ENCODE measurements at regions not wholly inside any gene's neighbourhood (a gene's known extent, or its start where the extent isn't known, plus 50 kb on each side); places are given as distances from the start of the nearest gene placed in this dataset.

DNA sequence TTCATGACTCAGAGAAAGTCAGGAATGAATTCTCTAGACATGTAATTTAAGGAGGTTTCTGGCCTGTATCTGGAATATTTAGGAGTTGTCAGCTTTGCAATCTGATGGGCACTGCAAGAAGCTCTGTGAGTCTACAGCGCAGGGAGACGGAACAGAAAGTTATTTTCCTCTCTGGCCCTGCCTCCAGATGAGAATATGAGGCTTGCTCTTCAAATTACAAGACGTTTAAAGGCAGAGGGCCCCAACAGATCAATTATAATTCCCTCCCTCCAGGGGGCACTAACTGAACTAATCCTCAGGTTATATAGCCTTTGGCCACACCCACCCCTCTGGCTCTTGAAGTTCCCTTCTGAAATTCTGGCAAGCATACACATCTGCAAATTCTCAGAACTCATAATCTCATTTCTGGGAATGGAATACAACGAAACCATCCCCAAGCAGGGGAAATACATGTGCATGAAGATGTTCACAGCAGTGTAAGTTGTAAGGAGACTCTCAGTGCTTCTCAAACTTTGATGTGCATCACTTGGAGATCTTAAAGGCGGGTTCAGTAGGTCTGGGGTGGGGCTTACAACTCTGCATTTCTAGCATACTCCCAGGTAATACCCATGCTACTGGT is 307.6 kb downstream of the CWC27 start:
- Histone ChIP-seq H3K36me3 (replicated peaks in 1 of 2) (no peaks in the 10 kb centered on the region), H3K9me3 (replicated peaks in 1 of 3) (no peaks in the 10 kb centered on the region), H3K27me3 (no peaks in the 10 kb centered on the region), H3K4me3 (no peak overlapping the region), H3K27ac (no peak overlapping the region), H3K4me1 (replicated peaks in 1 of 2) (no peaks in the 10 kb centered on the region)
- WGBS, 4 donors = 65 to 77% (median 73%) methylated on average over 5 of the region's 5 CpGs
- TF ChIP-seq POLR2A (IDR thresholded peaks at IDR 0.05) = no peak
- TF ChIP-seq, protein P1, sequence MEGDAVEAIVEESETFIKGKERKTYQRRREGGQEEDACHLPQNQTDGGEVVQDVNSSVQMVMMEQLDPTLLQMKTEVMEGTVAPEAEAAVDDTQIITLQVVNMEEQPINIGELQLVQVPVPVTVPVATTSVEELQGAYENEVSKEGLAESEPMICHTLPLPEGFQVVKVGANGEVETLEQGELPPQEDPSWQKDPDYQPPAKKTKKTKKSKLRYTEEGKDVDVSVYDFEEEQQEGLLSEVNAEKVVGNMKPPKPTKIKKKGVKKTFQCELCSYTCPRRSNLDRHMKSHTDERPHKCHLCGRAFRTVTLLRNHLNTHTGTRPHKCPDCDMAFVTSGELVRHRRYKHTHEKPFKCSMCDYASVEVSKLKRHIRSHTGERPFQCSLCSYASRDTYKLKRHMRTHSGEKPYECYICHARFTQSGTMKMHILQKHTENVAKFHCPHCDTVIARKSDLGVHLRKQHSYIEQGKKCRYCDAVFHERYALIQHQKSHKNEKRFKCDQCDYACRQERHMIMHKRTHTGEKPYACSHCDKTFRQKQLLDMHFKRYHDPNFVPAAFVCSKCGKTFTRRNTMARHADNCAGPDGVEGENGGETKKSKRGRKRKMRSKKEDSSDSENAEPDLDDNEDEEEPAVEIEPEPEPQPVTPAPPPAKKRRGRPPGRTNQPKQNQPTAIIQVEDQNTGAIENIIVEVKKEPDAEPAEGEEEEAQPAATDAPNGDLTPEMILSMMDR (IDR thresholded peaks at IDR 0.05) = peak in 1 of 6 experiments; percentile 20
- DNase-seq = peak in 5 of 7 donors; percentile 17 to 39 (median 24)
- intact Hi-C loops (cut with DNase I) = no loop called here

GRCh38 chr5:65077653-65078052 is 308.9 kb downstream of the CWC27 start:
- Histone ChIP-seq H3K36me3 (replicated peaks in 1 of 2) (no peaks in the 10 kb centered on the region), H3K27ac (no peak overlapping the region), H3K4me1 (replicated peaks in 1 of 2) (no peaks in the 10 kb centered on the region), H3K4me3 (no peak overlapping the region), H3K27me3 (no peaks in the 10 kb centered on the region), H3K9me3 (replicated peaks in 1 of 3) (no peaks in the 10 kb centered on the region)
- intact Hi-C loops (cut with DNase I) = no loop called here
- WGBS, 4 donors = 58 to 81% (median 77%) methylated on average over 4 of the region's 4 CpGs
- no peak for TF ChIP-seq POLR2A (IDR thresholded peaks at IDR 0.05)
- TF ChIP-seq, protein P1 (IDR thresholded peaks at IDR 0.05) = no peak
- DNase-seq = no peak

- no peaks in the 10 kb centered on the region for H3K36me3 ChIP-seq (replicated peaks in 1 of 2)
- H3K4me1 ChIP-seq (replicated peaks in 1 of 2) = no peaks in the 10 kb centered on the region
- no peaks in the 10 kb centered on the region for H3K27me3 ChIP-seq
- H3K4me3 ChIP-seq = no peak overlapping the region
- TF ChIP-seq, protein P1 (IDR thresholded peaks at IDR 0.05) = no peak
- TF ChIP-seq POLR2A (IDR thresholded peaks at IDR 0.05) = no peak
- 76 to 85% (median 78%) methylated on average over 4 of the region's 4 CpGs for WGBS, 4 donors
- intact Hi-C loops (cut with DNase I) = no loop called here
- no peak for DNase-seq
- H3K9me3 ChIP-seq (replicated peaks in 1 of 3) = no peaks in the 10 kb centered on the region
- H3K27ac ChIP-seq = no peak overlapping the region
These were observed 309.6 kb downstream of the CWC27 start for GRCh38 chr5:65078331-65078730.

DNA sequence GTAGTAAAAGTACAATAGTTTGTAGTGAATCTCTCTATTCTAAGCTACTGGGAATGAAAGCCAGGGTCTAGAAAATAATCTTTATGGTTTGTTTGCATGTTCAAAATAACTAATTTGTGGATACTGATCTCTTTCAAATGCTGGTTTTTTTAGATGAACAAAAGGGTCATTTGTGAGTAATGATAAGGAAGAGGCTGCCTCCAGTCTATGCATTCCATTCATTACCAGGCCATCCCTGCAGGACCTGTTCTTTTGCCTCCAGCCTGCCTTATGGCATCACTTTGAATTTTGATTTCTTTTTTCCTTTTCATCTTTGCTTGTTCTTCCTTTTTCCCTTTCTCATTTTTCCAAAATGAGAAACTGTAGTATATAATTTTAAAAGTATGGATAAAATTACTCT is 312.3 kb downstream of the CWC27 start:
- DNase-seq = no peak
- no peaks in the 10 kb centered on the region for H3K9me3 ChIP-seq (replicated peaks in 1 of 3)
- no peak for TF ChIP-seq POLR2A (IDR thresholded peaks at IDR 0.05)
- TF ChIP-seq, protein P1 (IDR thresholded peaks at IDR 0.05) = no peak
- no peak overlapping the region for H3K4me3 ChIP-seq
- H3K27me3 ChIP-seq = no peaks in the 10 kb centered on the region
- no peak overlapping the region for H3K27ac ChIP-seq
- H3K36me3 ChIP-seq (replicated peaks in 1 of 2) = no peaks in the 10 kb centered on the region
- H3K4me1 ChIP-seq (replicated peaks in 1 of 2) = no peaks in the 10 kb centered on the region
- intact Hi-C loops (cut with DNase I) = no loop called here
